ENCODE measurements at regions not wholly inside any gene's neighbourhood (a gene's known extent, or its start where the extent isn't known, plus 50 kb on each side); places are given as distances from the start of the nearest gene placed in this dataset.

DNA sequence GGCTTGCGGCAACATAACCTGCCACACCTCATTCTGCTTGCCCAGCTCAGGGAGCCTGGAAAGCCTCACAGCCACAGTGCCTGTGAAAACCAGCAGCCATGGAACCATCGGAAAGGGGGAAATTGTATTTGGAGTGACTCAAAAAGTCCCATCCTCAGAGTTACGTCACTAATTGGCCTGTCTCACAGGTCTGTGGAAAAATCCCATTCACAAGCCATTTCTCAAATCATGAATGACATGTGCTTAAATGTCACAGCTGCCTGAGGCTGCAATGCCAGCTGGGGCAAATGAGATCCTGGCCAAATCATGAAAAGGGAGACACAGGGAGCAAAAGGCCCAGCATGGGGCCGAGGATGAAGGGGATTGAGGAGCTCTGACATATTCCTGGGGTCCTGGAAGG, 486.9 kb upstream of the RAB6C start:
- TF ChIP-seq, protein P1, sequence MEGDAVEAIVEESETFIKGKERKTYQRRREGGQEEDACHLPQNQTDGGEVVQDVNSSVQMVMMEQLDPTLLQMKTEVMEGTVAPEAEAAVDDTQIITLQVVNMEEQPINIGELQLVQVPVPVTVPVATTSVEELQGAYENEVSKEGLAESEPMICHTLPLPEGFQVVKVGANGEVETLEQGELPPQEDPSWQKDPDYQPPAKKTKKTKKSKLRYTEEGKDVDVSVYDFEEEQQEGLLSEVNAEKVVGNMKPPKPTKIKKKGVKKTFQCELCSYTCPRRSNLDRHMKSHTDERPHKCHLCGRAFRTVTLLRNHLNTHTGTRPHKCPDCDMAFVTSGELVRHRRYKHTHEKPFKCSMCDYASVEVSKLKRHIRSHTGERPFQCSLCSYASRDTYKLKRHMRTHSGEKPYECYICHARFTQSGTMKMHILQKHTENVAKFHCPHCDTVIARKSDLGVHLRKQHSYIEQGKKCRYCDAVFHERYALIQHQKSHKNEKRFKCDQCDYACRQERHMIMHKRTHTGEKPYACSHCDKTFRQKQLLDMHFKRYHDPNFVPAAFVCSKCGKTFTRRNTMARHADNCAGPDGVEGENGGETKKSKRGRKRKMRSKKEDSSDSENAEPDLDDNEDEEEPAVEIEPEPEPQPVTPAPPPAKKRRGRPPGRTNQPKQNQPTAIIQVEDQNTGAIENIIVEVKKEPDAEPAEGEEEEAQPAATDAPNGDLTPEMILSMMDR (IDR thresholded peaks at IDR 0.05), result no peak
- TF ChIP-seq POLR2A (IDR thresholded peaks at IDR 0.05), result no peak

Data from thyroid gland (tissue), 4 donors.